ENCODE measurements at regions not wholly inside any gene's neighbourhood (a gene's known extent, or its start where the extent isn't known, plus 50 kb on each side); places are given as distances from the start of the nearest gene placed in this dataset.

DNA sequence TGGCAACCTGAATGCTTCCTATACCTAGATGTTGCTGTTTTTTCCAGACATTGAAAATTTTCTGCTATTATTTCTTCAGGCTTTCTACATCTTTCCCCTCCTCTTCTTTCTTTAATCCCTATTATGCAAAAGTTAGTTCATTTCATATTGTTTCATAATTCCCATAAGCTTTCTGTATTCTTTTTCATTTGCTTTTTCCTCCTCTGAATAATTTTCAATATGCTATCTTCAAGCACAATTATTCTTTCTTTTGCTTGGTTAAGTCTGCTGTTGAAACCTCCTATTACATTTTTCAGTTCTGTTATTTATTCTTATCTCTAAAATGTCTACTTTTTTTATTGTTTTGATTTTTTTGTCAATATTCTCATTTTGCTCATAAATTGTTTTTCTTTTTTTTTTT is 947.1 kb upstream of the MIR17HG start:
- TF ChIP-seq CTCF (IDR thresholded peaks at IDR 0.05; ENCODE audit: insufficient read depth, low read length): no peak
- no peak for TF ChIP-seq POLR2AphosphoS5 (IDR thresholded peaks at IDR 0.05; ENCODE audit: low read depth)
- no peak for TF ChIP-seq REST (IDR thresholded peaks at IDR 0.05; ENCODE audit: insufficient replicate concordance, low read depth)
- no peak for TF ChIP-seq SPI1 (IDR thresholded peaks at IDR 0.05; ENCODE audit: borderline replicate concordance, low read depth)
- TF ChIP-seq GABPA (IDR thresholded peaks at IDR 0.05; ENCODE audit: low read depth): no peak
